K562 (cell line): ENCODE measurements at regions not wholly inside any gene's neighbourhood (a gene's known extent, or its start where the extent isn't known, plus 50 kb on each side); places are given as distances from the start of the nearest gene placed in this dataset.

ENCODE experiments used
- ATAC-seq: fragments of 200-7000 bp; cut with Tn5 transposase; 3 replicates; pipeline ENCODE4 v1.9.1; 2020; ENCODE audit warnings: moderate library complexity
- BruUV-seq: library from RNA; stranded (reverse); fragments of 400-500 nt; replicated peaks from 2 replicates; lab custom pipeline; 2021; lab: Mats Ljungman, UMichigan
- CTCF ChIA-PET: fragments of 300-600 bp; formaldehyde crosslinking; extraction: SDS; loops from one replicate; lab custom pipeline; 2021; ENCODE audit warnings: low intra/inter-chr PET ratio; lab: Yijun Ruan, JAX
- POLR2A ChIA-PET: fragments of 300-600, 350-650 bp; sonication (Branson Sonifier 250); formaldehyde crosslinking; extraction: SDS; loops from one replicate; lab custom pipeline; 2021; ENCODE audit warnings: antibody characterized with exemption, inconsistent platforms; lab: Yijun Ruan, JAX
- DNase-seq, 4 experiments: peaks; one replicate each; pipeline versions ENCODE4 v3.0.0 to v3.0.0-alpha.2; 2011 to 2018; ENCODE audit warnings: low spot score in 3 of 4, mixed read lengths in 3 of 4; ENCODE audit errors: extremely low read depth in 1 of 4
- FAIRE-seq: peaks from 2 replicates; lab custom pipeline; 2011; peaks lifted over from hg19 to GRCh38; lab: Jason Lieb, UNC
- H2AFZ ChIP-seq: 2 replicates; pipeline ENCODE4 v1.6.0; 2011; ENCODE audit warnings: low read depth, low read length, control low read depth, inconsistent platforms
- H3K27ac ChIP-seq: fragments of 200-600 bp; 3 replicates; pipeline ENCODE4 v1.8.0; 2011; ENCODE audit warnings: low read depth, mild to moderate bottlenecking, control low read depth, inconsistent platforms, low read length, moderate library complexity, mixed read lengths; ENCODE audit errors: extremely low read depth
- H3K27me3 ChIP-seq, 2 experiments: fragments of 300-600 bp in 1 of 2; 2 replicates in 1 of 2; 3 replicates in 1 of 2; pipeline versions ENCODE4 v1.6.0 to v1.8.0; 2011; ENCODE audit warnings: inconsistent platforms in 2 of 2, low read length in 2 of 2, mild to moderate bottlenecking in 1 of 2, mixed read lengths in 1 of 2, moderate library complexity in 1 of 2; ENCODE audit not compliant: control insufficient read depth in 2 of 2, insufficient read depth in 2 of 2
- H3K36me3 ChIP-seq: fragments of 300-600 bp; 3 replicates; pipeline ENCODE4 v1.8.0; 2011; ENCODE audit warnings: mild to moderate bottlenecking, low read length, inconsistent platforms; ENCODE audit not compliant: control insufficient read depth, insufficient read depth
- H3K4me1 ChIP-seq, 2 experiments: fragments of 200-600 bp in 1 of 2; replicated peaks in 1 of 2; 2 replicates in 1 of 2; 3 replicates in 1 of 2; pipeline versions ENCODE4 v1.5.1 to v1.8.0; 2011; ENCODE audit warnings: inconsistent platforms in 2 of 2, low read length in 2 of 2, mild to moderate bottlenecking in 1 of 2, mixed read lengths in 1 of 2, moderate library complexity in 1 of 2; ENCODE audit not compliant: control insufficient read depth in 2 of 2, insufficient read depth in 2 of 2
- H3K4me2 ChIP-seq: 2 replicates; pipeline ENCODE4 v1.6.1; 2011; ENCODE audit warnings: low read length, control low read depth, inconsistent platforms, mixed read lengths; ENCODE audit not compliant: insufficient read depth
- H3K4me3 ChIP-seq: fragments of 200-600 bp; sonication (generic), shearing (Covaris generic); 2 replicates; pipeline ENCODE4 v1.5.1; 2016; ENCODE audit warnings: control low read depth, inconsistent platforms
- H3K79me2 ChIP-seq: fragments of 200-600 bp; 3 replicates; pipeline ENCODE4 v1.8.0; 2011; ENCODE audit warnings: low read length, inconsistent platforms; ENCODE audit not compliant: control insufficient read depth, insufficient read depth
- H3K9ac ChIP-seq, 2 experiments: 2 replicates each; pipeline versions ENCODE4 v1.6.0 to v1.6.1; 2011; ENCODE audit warnings: low read depth in 2 of 2, low read length in 2 of 2, control low read depth in 1 of 2, inconsistent platforms in 1 of 2, mild to moderate bottlenecking in 1 of 2, mixed read lengths in 1 of 2; ENCODE audit not compliant: insufficient read depth in 1 of 2
- H3K9me1 ChIP-seq: one replicate; pipeline ENCODE4 v1.6.0; 2011; ENCODE audit warnings: inconsistent platforms, mild to moderate bottlenecking, low read length, moderate library complexity; ENCODE audit not compliant: control insufficient read depth, insufficient read depth
- H3K9me3 ChIP-seq: replicated peaks from 2 replicates; pipeline ENCODE4 v1.5.1; 2011; ENCODE audit warnings: low read depth, low read length, inconsistent platforms; ENCODE audit not compliant: control insufficient read depth, insufficient read depth
- H4K20me1 ChIP-seq: replicated peaks from 2 replicates; pipeline ENCODE4 v1.6.1; 2011; ENCODE audit warnings: low read length, inconsistent platforms, mixed read lengths; ENCODE audit not compliant: control insufficient read depth, insufficient read depth
- BRCA1 ChIP-seq, 2 experiments: fragments of 450-650 bp in 1 of 2; sonication (generic) in 1 of 2; formaldehyde crosslinking in 1 of 2; IDR thresholded peaks; 2 replicates each; pipeline versions ENCODE4 v1.5.0 to v1.6.1; 2017 to 2020; ENCODE audit warnings: mild to moderate bottlenecking in 1 of 2, missing genetic modification reagents in 1 of 2
- REST ChIP-seq, 2 experiments: fragments of 450-650 bp; formaldehyde crosslinking in 1 of 2; IDR thresholded peaks; 2 replicates each; pipeline versions ENCODE4 v1.4.0 to v1.6.1; 2014 to 2020; ENCODE audit warnings: mild to moderate bottlenecking in 2 of 2, borderline replicate concordance in 1 of 2, low read depth in 1 of 2
- SRSF7 ChIP-seq: fragments of 200-400 bp; formaldehyde crosslinking; optimal IDR thresholded peaks from 2 replicates; pipeline ENCODE3; 2017; ENCODE audit warnings: mild to moderate bottlenecking, low read depth, low read length
- ZNF212 ChIP-seq: fragments of 450-650 bp; formaldehyde crosslinking; IDR thresholded peaks from 2 replicates; pipeline ENCODE4 v1.4.0; 2020; ENCODE audit warnings: mild to moderate bottlenecking
- ZNF41 ChIP-seq: fragments of 250-450 bp; sonication (Bioruptor Pico); conservative IDR thresholded peaks from 2 replicates; pipeline ENCODE4 v1.4.0; 2020; ENCODE audit warnings: mild to moderate bottlenecking
- WGBS: fragments of 100-300 bp; shearing (Covaris generic); methylation state at CpG from one replicate; pipeline ENCODE4 v1.1.6; 2016; ENCODE audit warnings: low coverage, mixed read lengths; ENCODE audit not compliant: insufficient coverage; ENCODE audit errors: missing lambda C conversion rate; 5-methylcytosine and 5-hydroxymethylcytosine counted together
- in situ Hi-C: fragments of 300-500 bp; cut with MboI; formaldehyde crosslinking; loops from 4 replicates; pipeline ENCODE4 v1.15.0; 2018; ENCODE audit warnings: inconsistent platforms, mixed read lengths
- intact Hi-C: fragments of 100-400 bp; cut with micrococcal nuclease; formaldehyde crosslinking; loops from 2 replicates; pipeline ENCODE4 v1.14.2; 2022
- TF ChIP-seq, protein P1 (sequence below): fragments of 250-450 bp; sonication (Bioruptor Pico); IDR thresholded peaks from 2 replicates; pipeline ENCODE4 v1.5.0; 2021
- TF ChIP-seq, protein P2 (sequence below), 2 experiments: IDR thresholded peaks in 1 of 2; conservative IDR thresholded peaks in 1 of 2; 2 replicates each; pipeline ENCODE4 v1.6.1; 2016; ENCODE audit warnings: low read depth in 2 of 2, mild to moderate bottlenecking in 1 of 2, missing compliant biosample characterization in 1 of 2, missing genetic modification characterization in 1 of 2, moderate library complexity in 1 of 2

GRCh38 chr21:41045534-41046268 is 122.3 kb upstream of the BACE2 start:
- DNase-seq: peak in 3 of 4 experiments; percentile 5 to 32 (median 23)
- Histone ChIP-seq H3K4me2 (no peak overlapping the region), H3K79me2 (no peaks in the 10 kb centered on the region), H3K4me3 (no peak overlapping the region), H3K9me3 (no peaks in the 10 kb centered on the region), H3K9me1 (no peaks in the 10 kb centered on the region), H3K36me3 (no peaks in the 10 kb centered on the region), H4K20me1 (no peaks in the 10 kb centered on the region), H3K27ac (no peak overlapping the region), H3K9ac (no peak overlapping the region), H2AFZ (no peak overlapping the region), H3K27me3 (no peaks in the 10 kb centered on the region), H3K4me1 (no peaks in the 10 kb centered on the region)
- POLR2A ChIA-PET: interaction anchor here (1.2 kb wide), 1 partner anchor 9 kb away, joined by 3 read pairs; no protein-coding TSS in a partner anchor
- 2% methylated on average over 17 of the region's 17 CpGs for WGBS
- BruUV-seq: no TSS peak
- peak; percentile 61 for ATAC-seq
- in situ Hi-C loops (no loop called here), intact Hi-C loops (loop anchor here (1.0 kb wide), 1 partner anchor 24 kb away; no protein-coding TSS in a partner anchor)
- CTCF ChIA-PET: no interaction called here
- FAIRE-seq: no peak
- TF ChIP-seq REST (IDR thresholded peaks at IDR 0.05; ENCODE audit: borderline replicate concordance) (no peak), REST (CRISPR knock-in tag; IDR thresholded peaks at IDR 0.05; ENCODE audit: low read depth) (no peak), ZNF212 (CRISPR knock-in tag) (no peak), ZNF41 (no peak), SRSF7 (no peak), BRCA1 (IDR thresholded peaks at IDR 0.05) (no peak), BRCA1 (CRISPR knock-in tag; IDR thresholded peaks at IDR 0.05) (no peak)
- TF ChIP-seq, protein P1, sequence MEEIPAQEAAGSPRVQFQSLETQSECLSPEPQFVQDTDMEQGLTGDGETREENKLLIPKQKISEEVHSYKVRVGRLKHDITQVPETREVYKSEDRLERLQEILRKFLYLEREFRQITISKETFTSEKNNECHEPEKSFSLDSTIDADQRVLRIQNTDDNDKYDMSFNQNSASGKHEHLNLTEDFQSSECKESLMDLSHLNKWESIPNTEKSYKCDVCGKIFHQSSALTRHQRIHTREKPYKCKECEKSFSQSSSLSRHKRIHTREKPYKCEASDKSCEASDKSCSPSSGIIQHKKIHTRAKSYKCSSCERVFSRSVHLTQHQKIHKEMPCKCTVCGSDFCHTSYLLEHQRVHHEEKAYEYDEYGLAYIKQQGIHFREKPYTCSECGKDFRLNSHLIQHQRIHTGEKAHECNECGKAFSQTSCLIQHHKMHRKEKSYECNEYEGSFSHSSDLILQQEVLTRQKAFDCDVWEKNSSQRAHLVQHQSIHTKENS (CRISPR knock-in tag): no peak
- TF ChIP-seq, protein P2, sequence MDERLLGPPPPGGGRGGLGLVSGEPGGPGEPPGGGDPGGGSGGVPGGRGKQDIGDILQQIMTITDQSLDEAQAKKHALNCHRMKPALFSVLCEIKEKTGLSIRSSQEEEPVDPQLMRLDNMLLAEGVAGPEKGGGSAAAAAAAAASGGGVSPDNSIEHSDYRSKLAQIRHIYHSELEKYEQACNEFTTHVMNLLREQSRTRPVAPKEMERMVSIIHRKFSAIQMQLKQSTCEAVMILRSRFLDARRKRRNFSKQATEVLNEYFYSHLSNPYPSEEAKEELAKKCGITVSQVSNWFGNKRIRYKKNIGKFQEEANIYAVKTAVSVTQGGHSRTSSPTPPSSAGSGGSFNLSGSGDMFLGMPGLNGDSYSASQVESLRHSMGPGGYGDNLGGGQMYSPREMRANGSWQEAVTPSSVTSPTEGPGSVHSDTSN (CRISPR knock-in tag; IDR thresholded peaks at IDR 0.05; ENCODE audit: low read depth): no peak
- TF ChIP-seq, protein P2 (tag; conservative IDR thresholded peaks at IDR 0.05; ENCODE audit: low read depth): no peak
